A673 (cell line): ENCODE measurements at regions not wholly inside any gene's neighbourhood (a gene's known extent, or its start where the extent isn't known, plus 50 kb on each side); places are given as distances from the start of the nearest gene placed in this dataset.
A peak's percentile ranks its signal among the peaks of the same experiment; 100 is the strongest.

Source experiments
- BruUV-seq: library from RNA; stranded (reverse); fragments of 400-500 nt; replicated peaks from 2 replicates; lab custom pipeline; 2021; lab: Mats Ljungman, UMichigan
- CTCF ChIA-PET: fragments of 300-600 bp; sonication (Branson Sonifier 250); formaldehyde crosslinking; loops from one replicate; lab custom pipeline; 2022; ENCODE audit warnings: antibody characterized with exemption; lab: Charles Lee
- POLR2A ChIA-PET: fragments of 300-600 bp; sonication (Branson Sonifier 250); formaldehyde crosslinking; loops from one replicate; lab custom pipeline; 2022; ENCODE audit warnings: antibody characterized with exemption; ENCODE audit not compliant: low non-redundant PET; lab: Charles Lee
- DNase-seq: peaks from one replicate; pipeline ENCODE4 v3.0.0-alpha.2; 2015; ENCODE audit warnings: low spot score
- H3K27ac ChIP-seq: fragments of 200-600 bp; sonication (generic); 2 replicates; pipeline ENCODE4 v1.5.1; 2016; ENCODE audit warnings: mixed run types, low read depth, mild to moderate bottlenecking, mixed read lengths, antibody characterized with exemption, low read length; ENCODE audit not compliant: poor library complexity, severe bottlenecking
- H3K27me3 ChIP-seq: fragments of 200-600 bp; sonication (generic); replicated peaks from 2 replicates; pipeline ENCODE4 v1.6.1; 2017; ENCODE audit warnings: mixed run types, low read depth, mild to moderate bottlenecking, mixed read lengths, antibody characterized with exemption, low read length; ENCODE audit not compliant: insufficient read depth, poor library complexity
- H3K36me3 ChIP-seq: fragments of 200-600 bp; sonication (generic); 2 replicates; pipeline ENCODE4 v1.6.1; 2016; ENCODE audit warnings: mixed run types, mild to moderate bottlenecking, mixed read lengths, antibody characterized with exemption, low read length; ENCODE audit not compliant: insufficient read depth, poor library complexity, severe bottlenecking
- H3K4me1 ChIP-seq: fragments of 200-600 bp; sonication (generic); 2 replicates; pipeline ENCODE4 v1.6.1; 2017; ENCODE audit warnings: mixed run types, mild to moderate bottlenecking, mixed read lengths, antibody characterized with exemption, low read length; ENCODE audit not compliant: insufficient read depth, poor library complexity, severe bottlenecking
- H3K4me3 ChIP-seq: fragments of 200-600 bp; sonication (generic); 2 replicates; pipeline ENCODE4 v1.5.1; 2016; ENCODE audit warnings: low read depth, mixed run types, mild to moderate bottlenecking, mixed read lengths, low read length; ENCODE audit not compliant: poor library complexity, severe bottlenecking
- H3K9me3 ChIP-seq: fragments of 200-600 bp; sonication (generic); 2 replicates; pipeline ENCODE4 v1.6.1; 2016; ENCODE audit warnings: mixed run types, low read depth, mild to moderate bottlenecking, mixed read lengths, antibody characterized with exemption, low read length; ENCODE audit not compliant: poor library complexity, severe bottlenecking
- EZH2 ChIP-seq: fragments of 200-600 bp; sonication (generic); IDR thresholded peaks from 2 replicates; pipeline ENCODE4 v1.6.1; 2017; ENCODE audit warnings: borderline replicate concordance, low read depth, mild to moderate bottlenecking, mixed read lengths, antibody characterized with exemption, low read length; ENCODE audit not compliant: poor library complexity, severe bottlenecking
- intact Hi-C: fragments of 100-400 bp; cut with micrococcal nuclease; formaldehyde crosslinking; loops from one replicate; pipeline ENCODE4 v1.10.0; 2022; ENCODE audit not compliant: unreplicated experiment
- TF ChIP-seq, protein P1 (sequence below): fragments of 300-800, 200-600 bp; sonication (generic); conservative IDR thresholded peaks from 2 replicates; pipeline ENCODE4 v1.5.1; 2017; ENCODE audit warnings: low read depth, mild to moderate bottlenecking, antibody characterized with exemption, low read length, moderate library complexity, mixed read lengths

DNA sequence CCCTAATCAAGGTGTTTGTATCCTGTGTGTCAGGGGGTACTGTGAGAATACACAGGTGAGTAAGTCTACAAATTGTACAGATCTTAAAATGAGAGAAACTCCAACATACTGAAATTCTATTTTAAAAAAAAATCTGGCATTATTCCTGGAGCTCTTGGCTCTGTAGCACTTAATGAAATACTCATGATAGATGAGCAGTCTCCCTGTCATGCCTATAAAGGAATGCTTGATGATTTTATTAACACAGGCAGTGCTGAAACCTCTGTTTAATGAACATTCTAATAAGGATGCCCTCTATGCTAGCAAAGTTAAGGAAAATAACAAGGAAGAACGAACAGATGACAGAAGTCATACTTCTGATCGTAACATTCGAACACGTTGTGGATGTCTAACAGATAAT lies 233.9 kb upstream of the NEGR1 start:
- BruUV-seq: no TSS peak
- H3K4me1 ChIP-seq: no peaks in the 10 kb centered on the region
- intact Hi-C loops: no loop called here

DNA sequence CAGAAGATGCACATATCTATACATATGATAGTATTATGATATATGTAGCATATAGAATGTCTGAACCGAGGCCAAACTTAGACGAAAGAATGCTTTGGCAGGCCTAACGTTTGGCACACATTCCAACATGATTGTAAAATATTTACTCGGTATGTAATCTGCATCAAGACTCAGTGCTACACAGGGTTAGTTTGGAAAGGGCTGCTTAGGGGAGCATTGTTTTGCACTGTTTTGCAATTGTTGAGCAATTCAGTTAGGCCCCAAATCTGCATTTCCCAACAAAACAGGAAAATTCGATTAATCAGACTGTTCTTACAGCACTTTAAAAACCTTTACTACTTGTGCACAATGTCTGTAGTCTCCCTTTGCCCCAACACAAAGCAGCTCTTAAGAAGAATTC lies 216.0 kb upstream of the NEGR1 start:
- peak; percentile 6 for DNase-seq
- ChIA-PET POLR2A (no interaction called here), CTCF (no interaction called here)
- Histone ChIP-seq H3K4me3 (no peak overlapping the region), H3K27ac (no peak overlapping the region), H3K27me3 (no peaks in the 10 kb centered on the region), H3K36me3 (no peaks in the 10 kb centered on the region), H3K9me3 (no peaks in the 10 kb centered on the region), H3K4me1 (peaks cover 13% of the 10 kb centered on the region)
- BruUV-seq: no TSS peak
- intact Hi-C loops: no loop called here
- TF ChIP-seq, protein P1, sequence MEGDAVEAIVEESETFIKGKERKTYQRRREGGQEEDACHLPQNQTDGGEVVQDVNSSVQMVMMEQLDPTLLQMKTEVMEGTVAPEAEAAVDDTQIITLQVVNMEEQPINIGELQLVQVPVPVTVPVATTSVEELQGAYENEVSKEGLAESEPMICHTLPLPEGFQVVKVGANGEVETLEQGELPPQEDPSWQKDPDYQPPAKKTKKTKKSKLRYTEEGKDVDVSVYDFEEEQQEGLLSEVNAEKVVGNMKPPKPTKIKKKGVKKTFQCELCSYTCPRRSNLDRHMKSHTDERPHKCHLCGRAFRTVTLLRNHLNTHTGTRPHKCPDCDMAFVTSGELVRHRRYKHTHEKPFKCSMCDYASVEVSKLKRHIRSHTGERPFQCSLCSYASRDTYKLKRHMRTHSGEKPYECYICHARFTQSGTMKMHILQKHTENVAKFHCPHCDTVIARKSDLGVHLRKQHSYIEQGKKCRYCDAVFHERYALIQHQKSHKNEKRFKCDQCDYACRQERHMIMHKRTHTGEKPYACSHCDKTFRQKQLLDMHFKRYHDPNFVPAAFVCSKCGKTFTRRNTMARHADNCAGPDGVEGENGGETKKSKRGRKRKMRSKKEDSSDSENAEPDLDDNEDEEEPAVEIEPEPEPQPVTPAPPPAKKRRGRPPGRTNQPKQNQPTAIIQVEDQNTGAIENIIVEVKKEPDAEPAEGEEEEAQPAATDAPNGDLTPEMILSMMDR: no peak
- no peak for TF ChIP-seq EZH2

More for the DNA sequence above, 233.9 kb upstream of the NEGR1 start:
- POLR2A ChIA-PET: no interaction called here
- DNase-seq: no peak
- H3K9me3 ChIP-seq: no peaks in the 10 kb centered on the region
- no peak overlapping the region for H3K27ac ChIP-seq
- H3K36me3 ChIP-seq: no peaks in the 10 kb centered on the region
- H3K27me3 ChIP-seq: no peaks in the 10 kb centered on the region
- TF ChIP-seq EZH2: no peak
- TF ChIP-seq, protein P1: no peak
- CTCF ChIA-PET: no interaction called here
- H3K4me3 ChIP-seq: no peak overlapping the region

DNA sequence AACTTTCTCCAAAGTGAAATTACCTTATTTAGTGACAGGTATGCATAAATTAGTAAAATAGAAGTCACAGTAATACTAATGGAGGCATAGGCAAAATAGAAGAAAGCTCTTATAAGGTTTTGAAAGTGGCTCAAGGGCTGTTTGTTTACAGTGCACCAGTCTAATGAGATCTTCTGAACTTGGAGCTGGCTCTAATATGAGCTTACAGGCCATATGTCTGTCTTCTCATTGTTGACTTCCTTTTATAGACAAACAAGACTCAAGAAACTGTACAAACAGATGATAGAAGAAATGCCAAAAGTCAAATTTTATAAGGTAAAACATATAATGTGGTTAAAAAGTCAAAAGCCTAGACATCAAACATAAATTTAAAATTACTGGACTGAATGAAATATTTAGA lies 207.5 kb upstream of the NEGR1 start:
- Histone ChIP-seq H3K36me3 (no peaks in the 10 kb centered on the region), H3K9me3 (no peaks in the 10 kb centered on the region), H3K27me3 (no peaks in the 10 kb centered on the region), H3K4me1 (no peaks in the 10 kb centered on the region), H3K4me3 (no peak overlapping the region), H3K27ac (no peak overlapping the region)
- TF ChIP-seq, protein P1: no peak
- no peak for TF ChIP-seq EZH2
- intact Hi-C loops: no loop called here
- no TSS peak for BruUV-seq
- POLR2A ChIA-PET: no interaction called here
- DNase-seq: no peak
- CTCF ChIA-PET: no interaction called here
